K562 (cell line): ENCODE measurements at regions not wholly inside any gene's neighbourhood (a gene's known extent, or its start where the extent isn't known, plus 50 kb on each side); places are given as distances from the start of the nearest gene placed in this dataset.

ENCODE experiments used
- ATAC-seq: fragments of 200-7000 bp; cut with Tn5 transposase; 3 replicates; pipeline ENCODE4 v1.9.1; 2020; ENCODE audit warnings: moderate library complexity
- BruUV-seq: library from RNA; stranded (reverse); fragments of 400-500 nt; replicated peaks from 2 replicates; lab custom pipeline; 2021; lab: Mats Ljungman, UMichigan
- CTCF ChIA-PET: fragments of 300-600 bp; formaldehyde crosslinking; extraction: SDS; loops from one replicate; lab custom pipeline; 2021; ENCODE audit warnings: low intra/inter-chr PET ratio; lab: Yijun Ruan, JAX
- POLR2A ChIA-PET: fragments of 300-600, 350-650 bp; sonication (Branson Sonifier 250); formaldehyde crosslinking; extraction: SDS; loops from one replicate; lab custom pipeline; 2021; ENCODE audit warnings: antibody characterized with exemption, inconsistent platforms; lab: Yijun Ruan, JAX
- DNase-seq, 4 experiments: peaks; one replicate each; pipeline versions ENCODE4 v3.0.0 to v3.0.0-alpha.2; 2011 to 2018; ENCODE audit warnings: low spot score in 3 of 4, mixed read lengths in 3 of 4; ENCODE audit errors: extremely low read depth in 1 of 4
- FAIRE-seq: peaks from 2 replicates; lab custom pipeline; 2011; peaks lifted over from hg19 to GRCh38; lab: Jason Lieb, UNC
- H2AFZ ChIP-seq: 2 replicates; pipeline ENCODE4 v1.6.0; 2011; ENCODE audit warnings: low read depth, low read length, control low read depth, inconsistent platforms
- H3K27ac ChIP-seq: fragments of 200-600 bp; 3 replicates; pipeline ENCODE4 v1.8.0; 2011; ENCODE audit warnings: low read depth, mild to moderate bottlenecking, control low read depth, inconsistent platforms, low read length, moderate library complexity, mixed read lengths; ENCODE audit errors: extremely low read depth
- H3K27me3 ChIP-seq, 2 experiments: fragments of 300-600 bp in 1 of 2; 2 replicates in 1 of 2; 3 replicates in 1 of 2; pipeline versions ENCODE4 v1.6.0 to v1.8.0; 2011; ENCODE audit warnings: inconsistent platforms in 2 of 2, low read length in 2 of 2, mild to moderate bottlenecking in 1 of 2, mixed read lengths in 1 of 2, moderate library complexity in 1 of 2; ENCODE audit not compliant: control insufficient read depth in 2 of 2, insufficient read depth in 2 of 2
- H3K36me3 ChIP-seq: fragments of 300-600 bp; 3 replicates; pipeline ENCODE4 v1.8.0; 2011; ENCODE audit warnings: mild to moderate bottlenecking, low read length, inconsistent platforms; ENCODE audit not compliant: control insufficient read depth, insufficient read depth
- H3K4me1 ChIP-seq, 2 experiments: fragments of 200-600 bp in 1 of 2; replicated peaks in 1 of 2; 2 replicates in 1 of 2; 3 replicates in 1 of 2; pipeline versions ENCODE4 v1.5.1 to v1.8.0; 2011; ENCODE audit warnings: inconsistent platforms in 2 of 2, low read length in 2 of 2, mild to moderate bottlenecking in 1 of 2, mixed read lengths in 1 of 2, moderate library complexity in 1 of 2; ENCODE audit not compliant: control insufficient read depth in 2 of 2, insufficient read depth in 2 of 2
- H3K4me2 ChIP-seq: 2 replicates; pipeline ENCODE4 v1.6.1; 2011; ENCODE audit warnings: low read length, control low read depth, inconsistent platforms, mixed read lengths; ENCODE audit not compliant: insufficient read depth
- H3K4me3 ChIP-seq: fragments of 200-600 bp; sonication (generic), shearing (Covaris generic); 2 replicates; pipeline ENCODE4 v1.5.1; 2016; ENCODE audit warnings: control low read depth, inconsistent platforms
- H3K79me2 ChIP-seq: fragments of 200-600 bp; 3 replicates; pipeline ENCODE4 v1.8.0; 2011; ENCODE audit warnings: low read length, inconsistent platforms; ENCODE audit not compliant: control insufficient read depth, insufficient read depth
- H3K9ac ChIP-seq, 2 experiments: 2 replicates each; pipeline versions ENCODE4 v1.6.0 to v1.6.1; 2011; ENCODE audit warnings: low read depth in 2 of 2, low read length in 2 of 2, control low read depth in 1 of 2, inconsistent platforms in 1 of 2, mild to moderate bottlenecking in 1 of 2, mixed read lengths in 1 of 2; ENCODE audit not compliant: insufficient read depth in 1 of 2
- H3K9me1 ChIP-seq: one replicate; pipeline ENCODE4 v1.6.0; 2011; ENCODE audit warnings: inconsistent platforms, mild to moderate bottlenecking, low read length, moderate library complexity; ENCODE audit not compliant: control insufficient read depth, insufficient read depth
- H3K9me3 ChIP-seq: replicated peaks from 2 replicates; pipeline ENCODE4 v1.5.1; 2011; ENCODE audit warnings: low read depth, low read length, inconsistent platforms; ENCODE audit not compliant: control insufficient read depth, insufficient read depth
- H4K20me1 ChIP-seq: replicated peaks from 2 replicates; pipeline ENCODE4 v1.6.1; 2011; ENCODE audit warnings: low read length, inconsistent platforms, mixed read lengths; ENCODE audit not compliant: control insufficient read depth, insufficient read depth
- E2F1 ChIP-seq: sonication (generic); formaldehyde crosslinking; IDR thresholded peaks from 2 replicates; pipeline ENCODE4 v1.8.1; 2023; ENCODE audit warnings: mild to moderate bottlenecking, missing genetic modification reagents, moderate library complexity
- E2F3 ChIP-seq: fragments of 250-450 bp; sonication (Bioruptor Pico); IDR thresholded peaks from 2 replicates; pipeline ENCODE4 v1.4.0; 2020; ENCODE audit warnings: mild to moderate bottlenecking
- E2F4 ChIP-seq: sonication (generic); formaldehyde crosslinking; IDR thresholded peaks from 2 replicates; pipeline ENCODE4 v1.8.0; 2022; ENCODE audit warnings: mild to moderate bottlenecking, low read depth, missing genetic modification reagents
- ELK1 ChIP-seq: sonication (generic); formaldehyde crosslinking; IDR thresholded peaks from 2 replicates; pipeline ENCODE4 v1.8.1; 2022; ENCODE audit warnings: missing genetic modification reagents
- LCOR ChIP-seq: sonication (generic); formaldehyde crosslinking; IDR thresholded peaks from 2 replicates; pipeline ENCODE4 v1.8.0; 2022; ENCODE audit warnings: mild to moderate bottlenecking, missing genetic modification reagents
- MTA2 ChIP-seq: fragments of 450-650 bp; IDR thresholded peaks from 2 replicates; pipeline ENCODE4 v1.6.1; 2016; ENCODE audit warnings: low read depth
- MYBL2 ChIP-seq, 2 experiments: fragments of 450-650 bp in 1 of 2; sonication (generic) in 1 of 2; formaldehyde crosslinking in 1 of 2; IDR thresholded peaks; 2 replicates each; pipeline versions ENCODE4 v1.6.1 to v1.8.1; 2017 to 2022; ENCODE audit warnings: borderline replicate concordance in 1 of 2, inconsistent platforms in 1 of 2, low read depth in 1 of 2, mild to moderate bottlenecking in 1 of 2, missing genetic modification reagents in 1 of 2, moderate library complexity in 1 of 2
- NR1H2 ChIP-seq: sonication (generic); formaldehyde crosslinking; IDR thresholded peaks from 2 replicates; pipeline ENCODE4 v1.4.0; 2020; ENCODE audit warnings: mild to moderate bottlenecking, missing genetic modification reagents
- NR4A1 ChIP-seq, 2 experiments: fragments of 250-450 bp in 1 of 2; fragments of 450-650 bp in 1 of 2; sonication (Bioruptor Pico) in 1 of 2; IDR thresholded peaks; 2 replicates each; pipeline versions ENCODE4 v1.4.0 to v1.6.1; 2016 to 2020; ENCODE audit warnings: mild to moderate bottlenecking in 2 of 2, missing compliant biosample characterization in 1 of 2, missing genetic modification characterization in 1 of 2, moderate library complexity in 1 of 2
- SAP30 ChIP-seq: fragments of 200-600 bp; sonication (generic); IDR thresholded peaks from 2 replicates; pipeline ENCODE4 v1.6.1; 2012; ENCODE audit warnings: borderline replicate concordance, low read depth, mild to moderate bottlenecking, moderate library complexity, low read length, control low read depth, inconsistent platforms; ENCODE audit not compliant: insufficient read depth, poor library complexity, severe bottlenecking
- ZNF140 ChIP-seq: fragments of 250-450 bp; sonication (Bioruptor Pico); IDR thresholded peaks from 2 replicates; pipeline ENCODE4 v1.8.0; 2021; ENCODE audit warnings: moderate library complexity, mild to moderate bottlenecking, inconsistent platforms
- ZNF395 ChIP-seq: fragments of 200-800 bp; sonication (Bioruptor generic); IDR thresholded peaks from 2 replicates; pipeline ENCODE4 v1.6.1; 2017; ENCODE audit warnings: missing genetic modification characterization, missing compliant biosample characterization
- ZNF408 ChIP-seq: fragments of 250-450 bp; sonication (Bioruptor Pico); IDR thresholded peaks from 2 replicates; pipeline ENCODE4 v1.4.0; 2020; ENCODE audit warnings: low read depth, mild to moderate bottlenecking, moderate library complexity
- ZNF589 ChIP-seq: fragments of 200-800 bp; sonication (Bioruptor generic); IDR thresholded peaks from 2 replicates; pipeline ENCODE4 v1.6.1; 2016; ENCODE audit warnings: low read depth, missing genetic modification characterization, missing compliant biosample characterization
- ZNF75A ChIP-seq: fragments of 450-650 bp; formaldehyde crosslinking; IDR thresholded peaks from 2 replicates; pipeline ENCODE4 v1.4.0; 2020; ENCODE audit warnings: mild to moderate bottlenecking
- WGBS: fragments of 100-300 bp; shearing (Covaris generic); methylation state at CpG from one replicate; pipeline ENCODE4 v1.1.6; 2016; ENCODE audit warnings: low coverage, mixed read lengths; ENCODE audit not compliant: insufficient coverage; ENCODE audit errors: missing lambda C conversion rate; 5-methylcytosine and 5-hydroxymethylcytosine counted together
- in situ Hi-C: fragments of 300-500 bp; cut with MboI; formaldehyde crosslinking; loops from 4 replicates; pipeline ENCODE4 v1.15.0; 2018; ENCODE audit warnings: inconsistent platforms, mixed read lengths
- intact Hi-C: fragments of 100-400 bp; cut with micrococcal nuclease; formaldehyde crosslinking; loops from 2 replicates; pipeline ENCODE4 v1.14.2; 2022

GRCh38 chr13:72050251-72050650 lies 183.2 kb upstream of the DACH1 start (continued):
- TF ChIP-seq ZNF75A (no peak), E2F3 (CRISPR knock-in tag) (no peak), ELK1 (CRISPR knock-in tag) (no peak), ZNF408 (CRISPR knock-in tag) (no peak), MTA2 (no peak), MYBL2 (IDR thresholded peaks at IDR 0.05; ENCODE audit: low read depth) (no peak), MYBL2 (CRISPR knock-in tag; IDR thresholded peaks at IDR 0.05; ENCODE audit: borderline replicate concordance) (no peak), ZNF395 (CRISPR knock-in tag) (no peak)

- no peak for FAIRE-seq
- no peak overlapping the region for H2AFZ ChIP-seq
- no peaks in the 10 kb centered on the region for H3K79me2 ChIP-seq
- no peak for DNase-seq
- H4K20me1 ChIP-seq = no peaks in the 10 kb centered on the region
- intact Hi-C loops = no loop called here
- no peaks in the 10 kb centered on the region for H3K27me3 ChIP-seq
- H3K9me1 ChIP-seq = no peaks in the 10 kb centered on the region
- no peaks in the 10 kb centered on the region for H3K9me3 ChIP-seq
- H3K4me3 ChIP-seq = no peak overlapping the region
- WGBS = 0% methylated on average over 4 of the region's 4 CpGs
- no TSS peak for BruUV-seq
- no peaks in the 10 kb centered on the region for H3K36me3 ChIP-seq
- no peak overlapping the region for H3K9ac ChIP-seq
- no peak overlapping the region for H3K27ac ChIP-seq
- no peaks in the 10 kb centered on the region for H3K4me1 ChIP-seq
- ATAC-seq = no peak
- in situ Hi-C loops = no loop called here
- ChIA-PET POLR2A (no interaction called here), CTCF (no interaction called here)
- no peak overlapping the region for H3K4me2 ChIP-seq
- no peak for TF ChIP-seq ZNF589 (CRISPR knock-in tag)
- TF ChIP-seq E2F4 (CRISPR knock-in tag) = no peak
- TF ChIP-seq NR1H2 (CRISPR knock-in tag) = no peak
- no peak for TF ChIP-seq NR4A1 (CRISPR knock-in tag; IDR thresholded peaks at IDR 0.05)
- no peak for TF ChIP-seq NR4A1 (tag; IDR thresholded peaks at IDR 0.05)
- TF ChIP-seq ZNF140 (CRISPR knock-in tag) = no peak
- no peak for TF ChIP-seq E2F1 (CRISPR knock-in tag)
- TF ChIP-seq LCOR (CRISPR knock-in tag) = no peak
- TF ChIP-seq SAP30 = no peak
Measured at GRCh38 chr13:72043366-72043765, 176.4 kb upstream of the DACH1 start.
